HG03097 (cell line): ENCODE measurements at regions not wholly inside any gene's neighbourhood (a gene's known extent, or its start where the extent isn't known, plus 50 kb on each side); places are given as distances from the start of the nearest gene placed in this dataset.

Experiments
- ATAC-seq: cut with Tn5 transposase; IDR thresholded peaks from one replicate; pipeline ENCODE4 v1.9.1; 2021; ENCODE audit not compliant: unreplicated experiment, low FRiP score

DNA sequence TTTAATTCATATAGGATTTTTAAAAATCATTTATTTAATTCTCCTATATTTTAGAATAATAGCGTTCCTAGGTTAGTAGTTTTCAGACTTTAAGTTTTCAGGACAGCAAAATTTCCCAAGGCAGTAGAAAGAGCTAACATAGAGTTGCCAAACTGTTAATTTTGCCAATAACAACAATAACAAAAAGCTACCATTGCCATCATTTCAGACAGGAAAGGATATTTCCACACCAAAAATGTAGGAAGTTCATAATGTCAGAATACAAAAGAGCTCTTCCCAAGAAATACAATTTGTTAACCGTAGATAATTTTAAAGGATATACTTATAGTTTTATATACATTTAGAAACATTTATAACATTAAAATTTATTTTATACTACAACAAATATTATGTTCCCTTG lies 81.4 kb upstream of the EEA1 start:
- ATAC-seq, result no peak

DNA sequence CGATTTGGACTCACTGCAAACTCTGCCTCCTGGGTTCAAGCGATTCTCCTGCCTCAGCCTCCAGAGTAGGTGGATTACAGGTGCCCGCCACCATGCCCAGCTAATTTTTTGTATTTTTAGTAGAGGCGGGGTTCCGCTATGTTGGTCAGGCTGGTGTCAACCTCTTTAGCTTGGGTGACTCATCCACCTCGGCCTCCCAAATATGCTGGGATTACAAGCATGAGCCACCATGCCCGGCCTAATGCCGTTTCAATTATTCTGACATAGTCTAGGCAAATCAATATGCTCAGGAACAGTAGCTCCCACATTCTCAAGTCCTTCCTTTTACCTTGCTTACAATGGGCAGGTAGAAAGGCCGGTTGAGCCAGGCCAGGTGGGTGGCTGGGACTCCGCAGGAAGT lies 82.0 kb upstream of the EEA1 start:
- no peak for ATAC-seq

- no peak for ATAC-seq
Observed at GRCh38 chr12:93015871-93016751, 87.0 kb upstream of the EEA1 start.

GRCh38 chr12:93016752-93017350 lies 87.8 kb upstream of the EEA1 start:
- no peak for ATAC-seq

DNA sequence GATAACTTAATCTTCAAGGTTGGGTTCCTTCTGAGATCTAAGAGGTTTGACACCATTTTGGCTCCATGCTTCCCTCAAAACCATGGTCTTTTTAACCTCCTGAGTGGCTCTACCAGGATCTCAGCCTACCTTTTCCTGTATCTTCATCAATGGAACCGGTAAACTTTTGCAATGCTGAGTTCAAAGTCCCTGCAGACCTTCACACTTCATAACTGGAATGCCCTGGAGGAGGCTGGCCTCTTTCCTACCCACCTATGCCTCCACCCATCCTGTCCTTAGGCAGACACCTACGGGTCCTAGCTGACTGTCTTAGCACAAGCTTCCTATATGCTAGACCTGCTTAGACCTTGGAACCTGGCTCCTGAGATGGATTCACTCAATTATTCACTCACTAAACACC lies 89.5 kb upstream of the EEA1 start:
- ATAC-seq, result no peak

GRCh38 chr12:93019212-93019927 lies 90.3 kb upstream of the EEA1 start:
- ATAC-seq, result no peak

DNA sequence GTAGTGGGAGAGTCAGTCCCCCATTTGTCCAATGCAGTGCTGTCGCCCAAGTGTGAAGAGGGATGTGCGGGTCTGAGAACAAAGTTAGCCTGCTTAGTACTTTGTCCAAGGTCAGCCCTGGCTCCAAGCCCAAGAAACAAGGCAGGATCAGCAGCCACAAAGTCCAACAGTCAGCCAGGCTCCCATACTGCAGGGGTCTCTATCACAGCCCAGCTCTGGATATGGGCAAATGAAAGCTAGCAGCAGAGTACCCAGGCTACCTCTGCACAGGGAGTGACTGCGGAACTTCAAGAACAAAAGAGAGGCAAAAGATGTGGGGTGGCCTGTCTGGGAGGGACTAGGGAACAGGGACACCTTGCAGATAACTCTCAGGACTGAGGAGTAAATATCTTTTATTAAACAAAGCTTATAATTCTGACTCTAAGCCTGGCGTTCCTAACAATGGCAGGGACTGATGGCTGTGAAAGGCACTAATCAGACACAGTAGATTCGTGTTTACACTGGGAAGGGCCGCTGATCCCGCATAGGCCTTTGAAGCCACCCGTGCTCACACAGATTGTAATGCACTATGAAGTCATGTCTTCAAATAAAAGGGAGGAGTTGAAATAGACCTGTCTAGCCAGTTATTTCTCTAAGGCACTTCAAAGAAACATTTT lies 91.0 kb upstream of the EEA1 start:
- no peak for ATAC-seq

- no peak for ATAC-seq
Observed at GRCh38 chr12:93020631-93021597, 91.8 kb upstream of the EEA1 start.

DNA sequence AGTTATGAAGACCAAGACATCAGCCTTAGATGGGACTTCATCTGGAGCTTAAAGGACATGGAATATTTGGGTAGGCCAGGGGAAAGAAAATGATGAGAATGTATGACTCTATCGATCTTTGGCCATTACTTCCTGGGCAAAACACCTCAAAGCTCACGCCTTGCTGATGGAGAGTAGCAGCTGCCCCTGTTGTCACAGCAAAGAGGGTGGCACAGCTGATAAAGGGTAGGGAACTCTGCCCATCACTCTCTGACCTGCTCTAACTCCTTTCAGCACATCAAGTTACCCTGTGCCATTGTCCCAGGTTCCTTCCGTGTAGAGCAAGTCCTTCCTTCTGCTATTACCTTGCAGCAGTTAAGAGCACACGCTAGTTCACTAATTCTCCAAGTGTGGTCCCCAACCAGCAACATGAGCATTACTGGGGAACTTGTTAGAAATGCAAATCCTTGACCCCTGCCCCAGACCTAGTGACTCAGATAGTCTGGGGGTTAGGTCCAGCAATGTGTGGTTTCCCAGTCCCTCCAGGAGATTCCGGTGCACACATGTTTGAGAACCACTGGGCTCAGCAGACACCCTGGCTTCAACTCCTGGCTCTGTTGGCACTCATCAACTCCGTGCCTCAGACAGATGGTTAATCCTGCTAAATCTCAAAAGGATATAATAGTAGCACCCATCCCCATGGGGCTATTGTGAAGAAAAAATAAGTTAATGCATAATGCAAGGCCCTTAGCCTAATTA lies 93.7 kb upstream of the EEA1 start:
- ATAC-seq, result no peak

DNA sequence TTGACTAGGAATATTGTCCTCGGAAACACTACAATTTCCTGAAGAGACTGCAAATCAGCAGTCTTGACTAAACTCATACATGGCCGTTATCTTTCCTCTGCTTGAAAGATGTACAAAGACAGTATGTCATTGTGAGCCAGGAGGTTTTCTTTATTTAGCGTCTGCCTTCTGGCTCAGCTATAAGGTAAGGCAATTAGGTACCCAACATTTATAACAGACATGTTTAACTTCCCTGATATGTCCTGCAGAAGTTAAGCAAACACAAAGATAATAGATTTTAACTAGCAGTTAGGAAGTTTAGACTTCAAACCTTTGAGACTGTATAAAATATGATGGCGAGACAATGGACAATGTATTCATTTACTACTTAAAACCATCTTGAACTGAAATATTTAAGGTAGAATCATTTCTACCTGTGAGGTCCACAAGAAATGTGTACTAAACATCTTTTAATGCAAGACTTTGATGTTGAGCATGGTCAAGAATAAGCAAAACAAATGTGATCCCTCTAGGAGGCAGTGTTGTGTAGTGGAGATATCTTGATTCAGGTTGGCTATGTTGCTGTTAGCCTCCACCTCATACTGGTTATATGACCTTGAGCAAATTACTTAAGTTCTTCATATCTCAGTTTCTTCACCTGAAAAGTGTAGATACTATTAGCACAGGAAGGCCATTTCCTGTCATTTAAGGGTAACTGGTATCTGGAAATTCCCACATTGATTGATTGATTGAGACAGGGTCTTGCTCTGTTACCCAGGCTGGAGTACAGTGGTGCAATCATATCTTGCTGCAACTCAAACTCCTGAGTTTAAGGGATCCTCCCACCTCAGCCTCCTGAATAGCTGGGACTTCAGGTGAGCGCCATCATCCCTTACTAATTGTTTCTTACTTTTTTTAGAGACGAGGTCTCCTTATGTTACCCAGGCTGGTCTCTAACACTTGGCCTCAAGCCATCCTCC lies 96.3 kb upstream of the EEA1 start:
- ATAC-seq, result no peak

DNA sequence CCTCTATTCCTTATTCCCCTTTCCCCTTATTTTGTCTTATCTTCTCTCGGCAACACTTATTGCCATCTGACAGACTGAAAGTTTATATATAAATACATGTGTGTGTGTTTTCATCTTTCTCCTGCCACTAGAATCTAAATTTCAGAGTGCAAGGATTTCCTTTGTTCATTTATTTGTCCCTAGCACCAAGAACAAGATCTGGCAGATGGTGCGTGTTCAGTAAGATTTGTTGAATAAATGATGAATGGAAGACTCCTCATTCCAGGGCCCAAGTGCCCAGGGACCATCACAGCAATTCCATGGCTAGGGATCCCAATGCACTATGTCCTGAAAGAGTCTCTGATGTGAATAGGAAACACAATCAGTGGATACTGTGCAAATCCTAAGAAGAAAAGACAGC lies 97.9 kb upstream of the EEA1 start:
- ATAC-seq, result no peak

GRCh38 chr12:93029091-93029490 lies 100.0 kb upstream of the EEA1 start:
- no peak for ATAC-seq

DNA sequence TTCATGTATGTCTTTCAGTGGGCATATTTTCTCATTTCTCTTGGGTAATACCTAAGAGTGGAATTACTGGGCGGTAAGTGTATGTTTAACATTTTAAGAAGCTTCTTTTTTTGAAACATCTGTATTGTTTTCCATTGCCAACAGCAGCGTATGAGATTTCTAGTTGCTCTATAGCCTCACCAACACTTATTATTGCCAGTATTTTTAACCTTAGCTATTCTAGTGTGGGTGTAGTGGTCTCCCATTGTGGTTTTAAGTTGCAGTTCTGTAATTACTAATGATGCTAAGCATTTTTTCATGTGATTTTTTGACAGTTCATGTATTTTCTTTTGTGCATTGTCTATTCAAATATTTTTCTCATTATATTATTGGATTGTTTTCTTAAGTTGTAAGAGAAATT lies 101.9 kb upstream of the EEA1 start:
- ATAC-seq, result no peak

GRCh38 chr12:93032758-93033157 lies 103.7 kb upstream of the EEA1 start:
- no peak for ATAC-seq

GRCh38 chr12:93033948-93034347 lies 104.9 kb upstream of the EEA1 start:
- ATAC-seq, result no peak

GRCh38 chr12:93039062-93039461 lies 110.0 kb upstream of the EEA1 start:
- no peak for ATAC-seq

DNA sequence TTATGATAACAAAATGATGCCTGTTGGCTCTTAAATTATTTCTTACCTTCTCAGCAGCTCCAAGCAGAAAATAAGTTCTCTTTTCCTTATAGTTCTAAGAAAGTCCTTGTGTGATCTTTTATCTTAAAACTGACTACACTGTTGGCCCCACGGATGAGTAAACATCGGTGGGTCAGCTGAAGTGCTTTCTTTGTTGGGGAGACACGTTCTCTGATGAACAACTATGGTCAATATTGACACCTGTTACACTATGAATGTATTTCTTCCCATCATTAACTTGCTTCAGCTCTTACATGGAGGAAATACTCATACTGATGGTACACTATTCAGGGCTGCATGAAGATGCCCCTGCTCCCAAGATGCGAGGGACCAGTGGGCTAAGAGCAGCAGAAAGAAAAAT lies 110.8 kb upstream of the EEA1 start:
- no peak for ATAC-seq

DNA sequence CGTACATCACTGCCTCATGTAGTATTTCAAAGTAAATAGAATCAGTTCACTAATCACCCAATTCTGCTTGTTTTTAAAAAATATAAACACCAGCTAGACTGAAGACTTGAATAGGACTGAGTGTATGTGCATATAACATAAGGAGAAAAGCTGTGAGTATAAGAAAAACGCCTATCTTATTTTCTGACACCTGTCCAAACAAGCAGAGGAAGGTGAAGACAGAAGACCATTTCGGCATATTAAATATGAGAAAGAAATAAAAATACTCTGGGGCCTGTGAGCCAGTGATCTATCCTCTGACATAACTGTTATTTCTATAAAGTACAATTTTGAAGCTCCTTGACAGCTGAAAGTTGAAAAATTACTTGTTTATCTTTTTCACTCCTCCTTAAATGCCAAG lies 111.3 kb upstream of the EEA1 start:
- no peak for ATAC-seq
